ENCODE measurements at regions not wholly inside any gene's neighbourhood (a gene's known extent, or its start where the extent isn't known, plus 50 kb on each side); places are given as distances from the start of the nearest gene placed in this dataset.
"Not testable (repeated sequence)": the region's sequence is repeated elsewhere in the genome, so short reads cannot be mapped to it uniquely, and the experiment has no call there.

- no peak for DNase-seq (ENCODE audit: low read depth)
Observed at GRCh38 chr13:111621164-111621563, 300.7 kb downstream of the TEX29 start.

GRCh38 chr13:111622051-111622531 lies 301.6 kb downstream of the TEX29 start:
- DNase-seq (ENCODE audit: low read depth) = no peak

GRCh38 chr13:111623208-111623607 lies 302.8 kb downstream of the TEX29 start:
- DNase-seq (ENCODE audit: low read depth) = no peak

GRCh38 chr13:111623743-111624505 lies 303.5 kb downstream of the TEX29 start:
- DNase-seq (ENCODE audit: low read depth) = no peak

GRCh38 chr13:111625526-111626315 lies 305.3 kb downstream of the TEX29 start:
- no peak for DNase-seq (ENCODE audit: low read depth)

GRCh38 chr13:111626371-111627305 lies 306.2 kb downstream of the TEX29 start:
- no peak for DNase-seq (ENCODE audit: low read depth)

GRCh38 chr13:111627596-111627995 lies 307.2 kb downstream of the TEX29 start:
- no peak for DNase-seq (ENCODE audit: low read depth)

- no peak for DNase-seq (ENCODE audit: low read depth)
Observed at GRCh38 chr13:111629016-111629415, 308.6 kb downstream of the TEX29 start.

- no peak for DNase-seq (ENCODE audit: low read depth)
Observed at GRCh38 chr13:111629457-111629856, 309.0 kb downstream of the TEX29 start.

- DNase-seq (ENCODE audit: low read depth) = no peak
Observed at GRCh38 chr13:111629926-111630325, 309.5 kb downstream of the TEX29 start.

- DNase-seq (ENCODE audit: low read depth) = no peak
Observed at GRCh38 chr13:111630406-111630805, 310.0 kb downstream of the TEX29 start.

GRCh38 chr13:111631271-111631670 lies 310.8 kb downstream of the TEX29 start:
- DNase-seq (ENCODE audit: low read depth) = not testable (repeated sequence)

GRCh38 chr13:111632906-111633305 lies 312.5 kb downstream of the TEX29 start:
- DNase-seq (ENCODE audit: low read depth) = no peak

- no peak for DNase-seq (ENCODE audit: low read depth)
Observed at GRCh38 chr13:111633401-111633800, 313.0 kb downstream of the TEX29 start.

- DNase-seq (ENCODE audit: low read depth) = no peak
Observed at GRCh38 chr13:111634410-111634809, 314.0 kb downstream of the TEX29 start.

- DNase-seq (ENCODE audit: low read depth) = no peak
Observed at GRCh38 chr13:111636271-111636670, 315.8 kb downstream of the TEX29 start.

GRCh38 chr13:111636804-111637203 lies 316.4 kb downstream of the TEX29 start:
- DNase-seq (ENCODE audit: low read depth) = no peak

- no peak for DNase-seq (ENCODE audit: low read depth)
Observed at GRCh38 chr13:111637365-111637764, 316.9 kb downstream of the TEX29 start.

GRCh38 chr13:111638233-111638632 lies 317.8 kb downstream of the TEX29 start:
- DNase-seq (ENCODE audit: low read depth) = no peak

GRCh38 chr13:111639196-111639705 lies 318.8 kb downstream of the TEX29 start:
- no peak for DNase-seq (ENCODE audit: low read depth)

- no peak for DNase-seq (ENCODE audit: low read depth)
Observed at GRCh38 chr13:111640006-111640405, 319.6 kb downstream of the TEX29 start.

- no peak for DNase-seq (ENCODE audit: low read depth)
Observed at GRCh38 chr13:111640476-111640875, 320.0 kb downstream of the TEX29 start.

Measured in renal cortical epithelial cell (primary cell).